Muscle layer of colon (tissue), 2 donors: ENCODE measurements at regions not wholly inside any gene's neighbourhood (a gene's known extent, or its start where the extent isn't known, plus 50 kb on each side); places are given as distances from the start of the nearest gene placed in this dataset.

Experiments
- H3K27ac ChIP-seq: one replicate; pipeline ENCODE4 v1.7.0; 2013; ENCODE audit warnings: low read depth, mild to moderate bottlenecking, low read length, moderate library complexity
- H3K27me3 ChIP-seq, 2 donors: one replicate each; pipeline ENCODE4 v1.7.0; 2013; ENCODE audit warnings: low read length in 2 of 2, mild to moderate bottlenecking in 2 of 2; ENCODE audit not compliant: insufficient read depth in 2 of 2, control insufficient read depth in 1 of 2
- H3K36me3 ChIP-seq: one replicate; pipeline ENCODE4 v1.7.0; 2013; ENCODE audit warnings: mild to moderate bottlenecking, low read length; ENCODE audit not compliant: insufficient read depth
- H3K4me1 ChIP-seq: one replicate; pipeline ENCODE4 v1.7.0; 2013; ENCODE audit warnings: mild to moderate bottlenecking, low read length; ENCODE audit not compliant: insufficient read depth
- H3K4me3 ChIP-seq, 2 donors: one replicate each; pipeline ENCODE4 v1.7.0; 2013; ENCODE audit warnings: low read length in 2 of 2, low read depth in 1 of 2, mild to moderate bottlenecking in 1 of 2, moderate library complexity in 1 of 2
- H3K9ac ChIP-seq: one replicate; pipeline ENCODE4 v1.7.0; 2013; ENCODE audit warnings: low read length
- H3K9me3 ChIP-seq: one replicate; pipeline ENCODE4 v1.7.0; 2013; ENCODE audit warnings: mild to moderate bottlenecking, low read length
- donor health status: abdominal sarcoma.
- donor health status: Adenocarcinoma of cecum.

DNA sequence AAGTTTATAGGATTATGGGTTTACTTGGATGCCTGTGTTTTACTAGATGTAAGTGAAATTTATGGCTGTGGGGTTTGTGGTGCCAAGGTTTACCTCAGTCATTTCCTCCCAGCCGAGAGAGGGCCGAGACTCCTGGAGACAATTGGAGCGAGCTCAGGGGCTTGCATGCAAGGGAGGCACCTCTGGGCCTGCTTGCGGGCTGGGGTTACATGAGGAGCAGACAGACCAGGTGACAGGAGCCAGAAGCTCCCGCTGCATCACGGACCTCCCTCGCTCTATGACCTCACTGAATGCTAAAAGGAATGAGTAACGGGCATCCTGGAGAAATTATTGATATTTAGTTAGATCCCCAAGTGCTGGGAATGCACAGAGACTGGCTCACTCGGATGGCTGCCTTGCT lies 275.2 kb upstream of the KIRREL3 start:
- Histone ChIP-seq H3K27me3 (no peaks in the 10 kb centered on the region), H3K9ac (no peak overlapping the region), H3K27ac (no peak overlapping the region)

DNA sequence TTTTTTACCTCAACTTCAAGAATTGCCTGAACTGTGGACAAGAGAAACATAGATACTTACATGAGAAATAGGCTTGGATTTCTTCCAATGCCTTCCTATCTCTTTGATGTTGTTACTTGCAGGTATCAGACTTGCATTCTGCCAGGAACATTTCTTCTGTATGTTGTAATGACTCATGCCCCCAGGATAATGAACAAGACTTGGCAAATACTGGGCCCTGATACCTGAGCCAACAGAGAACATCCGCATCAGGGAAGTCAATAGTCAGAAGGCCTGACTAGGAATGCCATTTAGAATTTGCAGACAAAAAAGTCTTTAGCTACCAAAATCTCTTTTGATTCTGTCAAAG lies 273.7 kb upstream of the KIRREL3 start:
- Histone ChIP-seq H3K4me3 (no peak overlapping the region), H3K27ac (no peak overlapping the region), H3K27me3 (no peaks in the 10 kb centered on the region), H3K9me3 (no peaks in the 10 kb centered on the region), H3K36me3 (no peaks in the 10 kb centered on the region), H3K9ac (no peak overlapping the region), H3K4me1 (no peaks in the 10 kb centered on the region)

More for the DNA sequence above, 275.2 kb upstream of the KIRREL3 start:
- no peaks in the 10 kb centered on the region for H3K4me1 ChIP-seq
- H3K4me3 ChIP-seq = no peak overlapping the region
- H3K36me3 ChIP-seq = no peaks in the 10 kb centered on the region
- H3K9me3 ChIP-seq = no peaks in the 10 kb centered on the region

DNA sequence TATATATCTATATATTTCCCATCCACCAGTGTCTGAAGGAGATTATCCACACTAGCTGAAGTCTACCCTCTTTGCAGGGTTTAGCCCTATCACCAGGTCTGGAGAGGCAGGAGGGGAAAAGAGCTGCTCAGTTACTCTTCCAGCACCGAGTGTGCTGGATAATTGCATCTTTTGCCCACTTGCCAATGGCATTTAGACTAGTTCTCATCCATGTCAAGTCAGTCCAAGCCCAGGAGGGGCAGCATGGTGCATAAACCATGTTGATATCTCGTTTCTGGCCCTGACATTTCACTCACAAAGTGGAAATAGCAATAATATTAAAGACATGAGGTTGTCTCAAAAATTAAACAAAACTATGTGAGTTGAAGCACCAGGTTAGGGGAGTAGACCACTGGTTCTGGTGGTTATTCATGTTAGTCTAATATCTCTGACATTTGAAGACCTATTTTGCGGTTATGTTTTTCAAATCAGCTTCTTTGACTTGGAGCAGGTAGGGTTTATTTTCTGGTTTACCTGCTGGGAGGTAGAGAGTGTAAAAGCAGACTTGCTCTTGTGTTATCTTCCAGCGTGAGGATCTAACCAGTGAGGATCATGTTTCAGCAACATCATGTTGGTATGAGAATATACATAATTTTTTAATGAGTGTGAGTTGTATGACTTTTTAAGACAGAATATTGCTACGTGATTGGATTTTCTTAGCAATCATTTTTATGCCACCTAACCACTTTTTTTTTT lies 273.2 kb upstream of the KIRREL3 start:
- H3K36me3 ChIP-seq = no peaks in the 10 kb centered on the region
- H3K4me1 ChIP-seq = no peaks in the 10 kb centered on the region
- no peaks in the 10 kb centered on the region for H3K27me3 ChIP-seq
- H3K27ac ChIP-seq = no peak overlapping the region
- no peak overlapping the region for H3K4me3 ChIP-seq
- H3K9me3 ChIP-seq = no peaks in the 10 kb centered on the region
- no peak overlapping the region for H3K9ac ChIP-seq

DNA sequence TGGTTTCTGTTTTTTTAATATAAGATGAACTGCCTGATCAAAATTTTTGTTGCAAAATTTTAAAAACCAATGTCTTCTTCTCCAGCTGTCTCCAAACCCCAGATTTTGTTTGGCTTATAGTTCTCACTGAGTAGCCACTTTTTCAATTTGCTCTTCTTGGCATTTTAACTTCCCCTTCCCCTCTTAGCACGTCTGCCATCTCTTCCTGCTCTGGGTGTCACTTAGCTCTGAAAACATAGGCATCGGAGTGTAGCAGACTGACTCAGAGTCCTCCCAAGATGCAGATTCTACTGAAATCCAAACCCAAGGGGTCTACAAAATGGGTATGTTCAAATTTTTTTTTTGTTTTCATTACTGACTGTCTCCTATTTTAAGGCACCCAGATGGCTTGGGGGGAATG lies 270.3 kb upstream of the KIRREL3 start:
- H3K9me3 ChIP-seq = no peaks in the 10 kb centered on the region
- no peak overlapping the region for H3K9ac ChIP-seq
- no peaks in the 10 kb centered on the region for H3K4me1 ChIP-seq
- H3K36me3 ChIP-seq = no peaks in the 10 kb centered on the region
- no peaks in the 10 kb centered on the region for H3K27me3 ChIP-seq
- H3K27ac ChIP-seq = no peak overlapping the region
- no peak overlapping the region for H3K4me3 ChIP-seq

DNA sequence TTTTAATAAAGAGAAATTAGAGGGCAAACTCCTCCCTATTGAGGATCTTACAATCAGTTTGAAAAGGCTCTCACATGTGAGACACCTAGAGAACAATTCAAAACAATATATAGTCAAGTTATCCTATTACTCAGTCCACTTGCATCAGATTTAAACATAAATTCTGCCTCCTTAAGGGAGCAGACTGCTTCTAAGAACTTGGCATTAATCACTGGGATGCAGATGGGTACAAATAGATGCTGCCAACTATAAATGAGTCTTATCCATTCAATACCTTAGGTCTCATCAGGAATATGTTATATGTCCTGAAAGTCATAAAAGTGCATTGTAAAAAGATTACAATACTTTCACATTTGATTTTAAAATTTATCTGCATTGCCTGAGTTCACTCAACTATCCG lies 269.3 kb upstream of the KIRREL3 start:
- H3K27me3 ChIP-seq = no peaks in the 10 kb centered on the region
- no peaks in the 10 kb centered on the region for H3K36me3 ChIP-seq
- no peak overlapping the region for H3K27ac ChIP-seq
- no peak overlapping the region for H3K4me3 ChIP-seq
- H3K4me1 ChIP-seq = no peaks in the 10 kb centered on the region
- no peak overlapping the region for H3K9ac ChIP-seq
- no peaks in the 10 kb centered on the region for H3K9me3 ChIP-seq

DNA sequence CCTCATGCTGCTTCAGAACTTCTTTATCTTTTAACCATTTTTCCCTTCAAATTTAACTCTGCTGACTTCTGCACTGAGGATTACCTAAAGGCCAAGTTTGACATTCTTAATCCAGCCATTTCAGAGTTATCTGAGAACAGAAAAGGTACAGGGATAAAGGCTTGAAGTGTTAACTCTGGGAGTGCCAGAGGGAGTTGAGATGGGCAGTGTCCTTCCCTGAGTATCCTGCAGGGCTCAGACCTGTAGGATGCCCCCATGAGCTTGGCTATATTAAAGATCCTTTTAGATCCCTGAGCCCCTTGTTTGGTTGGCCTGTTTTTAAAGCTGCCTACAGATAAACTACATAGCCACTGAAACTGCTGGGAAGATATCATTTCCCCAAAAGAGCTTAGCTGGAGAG lies 268.4 kb upstream of the KIRREL3 start:
- H3K36me3 ChIP-seq = no peaks in the 10 kb centered on the region

DNA sequence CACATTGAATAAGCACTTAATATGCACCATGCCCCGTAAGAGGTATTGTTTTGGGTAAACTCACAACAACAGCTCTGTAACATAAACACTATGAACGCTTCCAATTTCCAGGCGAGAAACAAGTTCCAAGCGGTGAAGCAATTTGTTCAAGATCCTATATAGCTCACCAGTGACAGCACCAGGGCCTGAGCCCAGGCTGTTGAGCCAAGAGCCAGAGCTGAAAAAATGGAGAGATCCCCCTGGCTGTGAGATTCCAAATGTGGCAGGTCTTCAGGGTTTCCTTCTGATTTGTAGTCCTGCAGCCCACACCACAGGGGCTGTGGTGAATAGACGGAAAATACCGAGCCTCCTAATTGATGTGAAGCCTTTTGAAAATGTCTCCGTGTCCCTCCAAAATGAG lies 268.0 kb upstream of the KIRREL3 start:
- no peaks in the 10 kb centered on the region for H3K36me3 ChIP-seq
- no peaks in the 10 kb centered on the region for H3K4me1 ChIP-seq
- no peak overlapping the region for H3K4me3 ChIP-seq
- no peaks in the 10 kb centered on the region for H3K9me3 ChIP-seq
- H3K27ac ChIP-seq = no peak overlapping the region
- H3K9ac ChIP-seq = no peak overlapping the region
- H3K27me3 ChIP-seq = no peaks in the 10 kb centered on the region

More for the DNA sequence above, 268.4 kb upstream of the KIRREL3 start:
- Histone ChIP-seq H3K4me3 (no peak overlapping the region), H3K27me3 (no peaks in the 10 kb centered on the region), H3K9me3 (no peaks in the 10 kb centered on the region), H3K9ac (no peak overlapping the region), H3K27ac (no peak overlapping the region), H3K4me1 (no peaks in the 10 kb centered on the region)

DNA sequence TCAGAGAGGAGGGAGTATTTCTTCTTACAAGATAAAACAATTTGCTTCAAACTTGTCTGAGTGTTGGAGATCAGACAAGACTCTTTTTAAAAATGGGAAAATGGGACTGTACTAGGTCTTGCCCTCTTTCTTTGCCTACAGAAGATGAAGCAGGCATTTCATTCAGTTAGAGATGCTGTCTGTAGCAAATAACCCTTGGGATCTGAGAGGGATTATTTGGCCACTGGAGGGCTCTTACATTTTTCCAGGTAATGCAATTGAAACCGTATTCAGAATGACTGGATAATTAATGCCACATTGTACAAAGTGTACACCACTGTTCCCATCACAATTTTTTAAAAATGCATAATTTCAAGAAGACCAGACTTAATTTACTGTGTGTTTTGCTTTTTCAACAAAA lies 258.5 kb upstream of the KIRREL3 start:
- no peak overlapping the region for H3K4me3 ChIP-seq
- no peak overlapping the region for H3K27ac ChIP-seq
- H3K9me3 ChIP-seq = no peaks in the 10 kb centered on the region
- no peaks in the 10 kb centered on the region for H3K27me3 ChIP-seq
- no peaks in the 10 kb centered on the region for H3K36me3 ChIP-seq
- H3K9ac ChIP-seq = no peak overlapping the region
- no peaks in the 10 kb centered on the region for H3K4me1 ChIP-seq

DNA sequence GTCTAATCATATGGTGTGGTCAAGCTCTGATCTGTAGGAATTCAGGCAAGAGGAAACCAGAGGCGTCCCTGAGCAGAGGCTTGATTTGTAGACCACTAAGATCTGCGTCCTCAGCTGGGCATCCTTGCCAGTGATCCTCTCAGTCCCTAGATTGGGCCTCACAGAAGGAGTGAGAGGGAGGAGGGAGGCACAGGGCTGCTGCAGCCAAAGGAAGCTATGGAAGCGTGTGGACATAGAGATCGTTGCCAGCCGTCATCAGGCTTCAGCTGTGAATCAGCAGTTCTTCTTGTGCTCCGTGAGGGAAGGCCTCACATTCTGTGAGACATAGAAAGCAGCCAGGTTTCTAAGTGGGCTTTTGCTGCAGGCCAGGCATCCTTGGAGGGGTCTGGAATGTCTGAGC lies 254.6 kb upstream of the KIRREL3 start:
- H3K9me3 ChIP-seq = no peaks in the 10 kb centered on the region
- H3K4me1 ChIP-seq = no peaks in the 10 kb centered on the region
- no peak overlapping the region for H3K4me3 ChIP-seq
- no peak overlapping the region for H3K27ac ChIP-seq
- H3K27me3 ChIP-seq = no peaks in the 10 kb centered on the region
- no peak overlapping the region for H3K9ac ChIP-seq
- H3K36me3 ChIP-seq = no peaks in the 10 kb centered on the region

DNA sequence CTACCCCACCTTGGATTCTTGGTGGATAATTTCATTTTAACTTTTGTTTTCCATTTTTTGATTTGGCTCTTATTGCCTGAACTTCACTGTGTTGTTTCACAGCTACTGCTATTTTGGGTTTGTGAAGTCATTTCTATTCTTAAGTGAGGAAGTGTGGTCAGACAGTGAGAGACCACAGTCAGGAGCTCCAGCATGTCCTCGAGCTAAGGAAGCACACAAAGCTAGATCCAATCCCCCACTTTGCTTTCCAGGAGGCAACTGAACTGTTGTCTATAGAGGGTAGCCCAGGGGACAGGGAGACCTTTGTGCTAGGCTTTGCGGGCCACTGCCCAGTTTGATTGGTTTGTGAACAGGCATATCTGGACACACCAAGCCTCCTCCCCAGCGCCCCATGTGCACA lies 251.8 kb upstream of the KIRREL3 start:
- no peaks in the 10 kb centered on the region for H3K36me3 ChIP-seq
- H3K9ac ChIP-seq = no peak overlapping the region
- no peaks in the 10 kb centered on the region for H3K9me3 ChIP-seq
- H3K4me3 ChIP-seq = no peak overlapping the region
- H3K4me1 ChIP-seq = no peaks in the 10 kb centered on the region
- no peaks in the 10 kb centered on the region for H3K27me3 ChIP-seq
- H3K27ac ChIP-seq = no peak overlapping the region

DNA sequence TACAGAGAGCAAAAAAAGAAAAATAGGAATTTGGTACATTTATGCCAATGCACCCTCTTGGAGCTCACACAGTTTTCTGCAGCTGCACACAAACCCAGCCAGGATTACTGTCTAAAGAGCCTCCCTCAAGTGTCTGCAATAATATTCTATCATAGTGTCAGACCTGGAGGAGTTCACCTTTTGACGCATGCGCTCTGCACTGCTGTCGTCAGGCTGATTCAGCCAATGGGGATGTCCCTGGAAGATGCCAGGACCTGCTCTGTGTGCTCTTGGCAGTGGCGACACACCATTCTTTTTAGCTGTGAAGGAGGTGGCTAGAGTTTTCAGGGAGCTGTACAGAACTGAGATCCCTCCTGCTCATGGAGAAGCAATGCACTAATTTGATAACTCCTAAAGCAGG lies 249.0 kb upstream of the KIRREL3 start:
- H3K27ac ChIP-seq = no peak overlapping the region
- no peaks in the 10 kb centered on the region for H3K27me3 ChIP-seq
- no peak overlapping the region for H3K4me3 ChIP-seq
- H3K9me3 ChIP-seq = no peaks in the 10 kb centered on the region
- no peaks in the 10 kb centered on the region for H3K36me3 ChIP-seq
- H3K4me1 ChIP-seq = no peaks in the 10 kb centered on the region
- no peak overlapping the region for H3K9ac ChIP-seq

DNA sequence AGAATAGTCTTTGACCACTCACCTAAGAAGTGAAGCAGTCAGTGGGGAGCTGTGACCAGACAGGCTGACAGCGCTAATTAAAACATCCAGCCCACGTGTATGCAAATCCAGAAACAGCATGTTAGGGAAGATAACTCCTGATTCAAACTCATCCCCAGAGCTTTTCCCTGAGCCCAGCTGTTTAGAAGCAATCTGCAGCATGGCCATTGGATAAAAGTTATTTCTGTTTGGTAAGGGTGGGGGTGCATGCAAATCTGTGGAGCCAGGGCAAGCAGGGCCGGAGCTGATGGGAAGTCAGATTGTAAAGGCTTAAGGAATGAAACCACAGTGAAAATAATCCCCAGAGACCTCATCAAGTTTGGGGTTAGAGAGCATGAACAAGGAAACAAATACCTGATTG lies 247.9 kb upstream of the KIRREL3 start:
- Histone ChIP-seq H3K27me3 (no peaks in the 10 kb centered on the region), H3K4me1 (no peaks in the 10 kb centered on the region), H3K9ac (no peak overlapping the region), H3K27ac (no peak overlapping the region), H3K9me3 (no peaks in the 10 kb centered on the region), H3K4me3 (no peak overlapping the region), H3K36me3 (no peaks in the 10 kb centered on the region)
